K562 (cell line): ENCODE measurements at regions not wholly inside any gene's neighbourhood (a gene's known extent, or its start where the extent isn't known, plus 50 kb on each side); places are given as distances from the start of the nearest gene placed in this dataset.
A peak's percentile ranks its signal among the peaks of the same experiment; 100 is the strongest.

Experiments
- CHD1 ChIP-seq: fragments of 200-600 bp; sonication (generic); IDR thresholded peaks from one replicate; pipeline ENCODE4 v1.6.1; 2012; ENCODE audit warnings: mild to moderate bottlenecking, moderate library complexity, low read length, inconsistent platforms
- ELF1 ChIP-seq: fragments of 200-800 bp; sonication (Bioruptor generic); IDR thresholded peaks from 2 replicates; pipeline ENCODE4 v1.6.1; 2016; ENCODE audit warnings: missing genetic modification characterization, missing compliant biosample characterization
- ETV6 ChIP-seq, 3 experiments: fragments of 150-350 bp in 1 of 3; sonication (generic) in 1 of 3; formaldehyde crosslinking in 1 of 3; IDR thresholded peaks; 2 replicates each; pipeline versions ENCODE4 v1.6.1 to v1.8.0; 2014 to 2022; ENCODE audit warnings: borderline replicate concordance in 2 of 3, low read depth in 2 of 3, antibody characterized with exemption in 1 of 3, low read length in 1 of 3, mild to moderate bottlenecking in 1 of 3, missing genetic modification reagents in 1 of 3
- GABPA ChIP-seq: fragments of 200-800 bp; sonication (Bioruptor generic); conservative IDR thresholded peaks from 2 replicates; pipeline ENCODE4 v1.6.1; 2016; ENCODE audit warnings: low read depth, missing genetic modification characterization, missing compliant biosample characterization
- HCFC1 ChIP-seq: IDR thresholded peaks from 2 replicates; pipeline ENCODE4 v1.6.1; 2012; ENCODE audit warnings: low read depth, low read length, improper control_type of control experiment
- HDAC8 ChIP-seq: fragments of 450-650 bp; IDR thresholded peaks from 2 replicates; pipeline ENCODE4 v1.6.1; 2016; ENCODE audit warnings: mild to moderate bottlenecking, missing genetic modification characterization, moderate library complexity, missing compliant biosample characterization
- HMG20B ChIP-seq: fragments of 250-450 bp; sonication (Bioruptor Pico); IDR thresholded peaks from 2 replicates; pipeline ENCODE4 v1.5.0; 2021; ENCODE audit warnings: mild to moderate bottlenecking
- HOXB6 ChIP-seq: fragments of 250-450 bp; sonication (Bioruptor Pico); IDR thresholded peaks from 2 replicates; pipeline ENCODE4 v1.5.1; 2022; ENCODE audit warnings: mild to moderate bottlenecking, borderline replicate concordance
- MAFG ChIP-seq: fragments of 450-650 bp; conservative IDR thresholded peaks from 2 replicates; pipeline ENCODE4 v1.6.1; 2016; ENCODE audit warnings: missing genetic modification characterization, missing compliant biosample characterization
- MECOM ChIP-seq: fragments of 250-450 bp; sonication (Bioruptor Pico); IDR thresholded peaks from 2 replicates; pipeline ENCODE4 v1.8.0; 2022; ENCODE audit warnings: inconsistent platforms
- NFRKB ChIP-seq: fragments of 450-650 bp; IDR thresholded peaks from 2 replicates; pipeline ENCODE4 v1.6.1; 2016; ENCODE audit warnings: low read depth
- NR4A1 ChIP-seq, 2 experiments: fragments of 250-450 bp in 1 of 2; fragments of 450-650 bp in 1 of 2; sonication (Bioruptor Pico) in 1 of 2; IDR thresholded peaks; 2 replicates each; pipeline versions ENCODE4 v1.4.0 to v1.6.1; 2016 to 2020; ENCODE audit warnings: mild to moderate bottlenecking in 2 of 2, missing compliant biosample characterization in 1 of 2, missing genetic modification characterization in 1 of 2, moderate library complexity in 1 of 2
- SRF ChIP-seq, 2 experiments: fragments of 250-450, 450-650 bp in 1 of 2; sonication (Bioruptor Pico) in 1 of 2; sonication (generic) in 1 of 2; formaldehyde crosslinking; IDR thresholded peaks; 2 replicates each; pipeline versions ENCODE4 v1.5.0 to v1.5.1; 2020 to 2022; ENCODE audit warnings: mild to moderate bottlenecking in 1 of 2, missing genetic modification reagents in 1 of 2
- TARDBP ChIP-seq: fragments of 450-650 bp; IDR thresholded peaks from 2 replicates; pipeline ENCODE4 v1.6.1; 2016
- TCFL5 ChIP-seq: fragments of 250-450 bp; sonication (Bioruptor Pico); conservative IDR thresholded peaks from 2 replicates; pipeline ENCODE4 v1.6.1; 2021; ENCODE audit warnings: mild to moderate bottlenecking, moderate library complexity, matching md5 sums
- TEAD2 ChIP-seq: fragments of 450-650 bp; IDR thresholded peaks from 2 replicates; pipeline ENCODE4 v1.6.1; 2016; ENCODE audit warnings: missing genetic modification characterization, control low read depth, missing compliant biosample characterization
- ZBTB11 ChIP-seq, 3 experiments: fragments of 200-800 bp in 1 of 3; fragments of 250-450 bp in 1 of 3; fragments of 450-650 bp in 1 of 3; sonication (Bioruptor Pico) in 1 of 3; sonication (Bioruptor generic) in 1 of 3; formaldehyde crosslinking in 1 of 3; IDR thresholded peaks; 2 replicates each; pipeline versions ENCODE4 v1.6.1 to v1.8.0; 2016 to 2022; ENCODE audit warnings: mild to moderate bottlenecking in 2 of 3, missing genetic modification characterization in 2 of 3, missing compliant biosample characterization in 1 of 3, moderate library complexity in 1 of 3
- ZBTB7A ChIP-seq: IDR thresholded peaks from 2 replicates; pipeline ENCODE4 v1.6.1; 2011; ENCODE audit warnings: low read depth, mild to moderate bottlenecking, low read length, moderate library complexity, borderline replicate concordance; ENCODE audit not compliant: control insufficient read depth
- ZFP1 ChIP-seq: fragments of 450-650 bp; formaldehyde crosslinking; IDR thresholded peaks from 2 replicates; pipeline ENCODE4 v1.4.0; 2020; ENCODE audit warnings: mild to moderate bottlenecking, mixed read lengths
- ZNF165 ChIP-seq: fragments of 250-450 bp; sonication (Bioruptor Pico); IDR thresholded peaks from 2 replicates; pipeline ENCODE4 v1.4.0; 2020; ENCODE audit warnings: borderline replicate concordance
- ZNF174 ChIP-seq: fragments of 250-450 bp; sonication (Bioruptor Pico); IDR thresholded peaks from 2 replicates; pipeline ENCODE4 v1.4.0; 2020; ENCODE audit warnings: mild to moderate bottlenecking
- ZNF431 ChIP-seq: sonication (generic); formaldehyde crosslinking; IDR thresholded peaks from 2 replicates; pipeline ENCODE4 v1.8.0; 2022; ENCODE audit warnings: mild to moderate bottlenecking, missing genetic modification reagents
- ZNF589 ChIP-seq: fragments of 200-800 bp; sonication (Bioruptor generic); IDR thresholded peaks from 2 replicates; pipeline ENCODE4 v1.6.1; 2016; ENCODE audit warnings: low read depth, missing genetic modification characterization, missing compliant biosample characterization
- ZNF75A ChIP-seq: fragments of 450-650 bp; formaldehyde crosslinking; IDR thresholded peaks from 2 replicates; pipeline ENCODE4 v1.4.0; 2020; ENCODE audit warnings: mild to moderate bottlenecking
- ZSCAN29 ChIP-seq: fragments of 450-650 bp; IDR thresholded peaks from 2 replicates; pipeline ENCODE4 v1.6.1; 2017
- ZSCAN32 ChIP-seq: fragments of 450-650 bp; formaldehyde crosslinking; IDR thresholded peaks from 2 replicates; pipeline ENCODE4 v1.4.0; 2020; ENCODE audit warnings: mild to moderate bottlenecking, moderate library complexity

- TF ChIP-seq ZNF431 (CRISPR knock-in tag) (no peak), MECOM (no peak), NR4A1 (CRISPR knock-in tag; IDR thresholded peaks at IDR 0.05) (no peak), NR4A1 (tag; IDR thresholded peaks at IDR 0.05) (peak; percentile 95), HOXB6 (CRISPR knock-in tag) (peak; percentile 84; the same call in 1 of the 2 replicates), ZNF174 (CRISPR knock-in tag) (no peak), ZNF75A (CRISPR knock-in tag) (0 out of 2 replicates have a peak, but pooled peaks have one; percentile 26), HDAC8 (tag) (peak; percentile 93), GABPA (peak; percentile 32), NFRKB (no peak), SRF (CRISPR knock-in tag; IDR thresholded peaks at IDR 0.05) (peak; percentile 95 to 99), ETV6 (IDR thresholded peaks at IDR 0.05; ENCODE audit: borderline replicate concordance in 1 of 2, low read depth in 2 of 2, low read length in 1 of 2) (no peak), ETV6 (CRISPR knock-in tag; IDR thresholded peaks at IDR 0.05; ENCODE audit: borderline replicate concordance) (no peak), TEAD2 (tag) (peak; percentile 41; the same call in 1 of the 2 replicates), ZSCAN32 (peak; percentile 73; the same call in 1 of the 2 replicates), ZSCAN29 (no peak), CHD1 (no peak), HMG20B (no peak), ZBTB11 (CRISPR knock-in tag; IDR thresholded peaks at IDR 0.05) (peak in 1 of 3 experiments; percentile 56; a peak in 1 of 6 replicates), ZNF589 (peak; percentile 97), ELF1 (no peak), MAFG (no peak), ZBTB7A (no peak), ZNF165 (CRISPR knock-in tag) (peak; percentile 83; the same call in 1 of the 2 replicates), TCFL5 (CRISPR knock-in tag) (0 out of 2 replicates have a peak, but pooled peaks have one; percentile 76), TARDBP (no peak), HCFC1 (no peak), ZFP1 (CRISPR knock-in tag) (0 out of 2 replicates have a peak, but pooled peaks have one; percentile 32)
Measured at GRCh38 chr16:50457979-50458491, 89.2 kb upstream of the BRD7 start (continued).
